Lower lobe of right lung (tissue), 2 donors: ENCODE measurements at regions not wholly inside any gene's neighbourhood (a gene's known extent, or its start where the extent isn't known, plus 50 kb on each side); places are given as distances from the start of the nearest gene placed in this dataset.

Experiments
- ATAC-seq, 2 donors: fragments of 200-7000 bp; cut with Tn5 transposase; one replicate each; pipeline ENCODE4 v1.9.1; 2020 to 2022; ENCODE audit warnings: mild to moderate bottlenecking in 2 of 2, moderate library complexity in 2 of 2
- DNase-seq: peaks from one replicate; pipeline ENCODE4 v3.0.0-alpha.2; 2020
- H3K27ac ChIP-seq: fragments of 200-600 bp; one replicate; pipeline ENCODE4 v1.8.0; 2022
- H3K27me3 ChIP-seq: fragments of 200-600 bp; one replicate; pipeline ENCODE4 v1.8.0; 2022; ENCODE audit warnings: low read depth
- H3K36me3 ChIP-seq: fragments of 200-600 bp; one replicate; pipeline ENCODE4 v1.8.0; 2022; ENCODE audit warnings: mild to moderate bottlenecking
- H3K4me1 ChIP-seq: fragments of 200-600 bp; one replicate; pipeline ENCODE4 v1.8.0; 2022
- H3K4me3 ChIP-seq: fragments of 200-600 bp; one replicate; pipeline ENCODE4 v1.8.0; 2022; ENCODE audit warnings: mild to moderate bottlenecking
- H3K9me3 ChIP-seq: fragments of 200-600 bp; one replicate; pipeline ENCODE4 v1.8.0; 2022
- intact Hi-C: fragments of 100-400 bp; cut with DNase I; formaldehyde crosslinking; loops from one replicate; pipeline ENCODE4 v1.11.0; 2022
- TF ChIP-seq, protein P1 (sequence below): fragments of 200-600 bp; IDR thresholded peaks from one replicate; pipeline ENCODE4 v1.8.0; 2022; ENCODE audit warnings: antibody characterized with exemption, mild to moderate bottlenecking
- donor health status: DM: no; HTN: yes; CAD: no; lungs with severe emphysema.

DNA sequence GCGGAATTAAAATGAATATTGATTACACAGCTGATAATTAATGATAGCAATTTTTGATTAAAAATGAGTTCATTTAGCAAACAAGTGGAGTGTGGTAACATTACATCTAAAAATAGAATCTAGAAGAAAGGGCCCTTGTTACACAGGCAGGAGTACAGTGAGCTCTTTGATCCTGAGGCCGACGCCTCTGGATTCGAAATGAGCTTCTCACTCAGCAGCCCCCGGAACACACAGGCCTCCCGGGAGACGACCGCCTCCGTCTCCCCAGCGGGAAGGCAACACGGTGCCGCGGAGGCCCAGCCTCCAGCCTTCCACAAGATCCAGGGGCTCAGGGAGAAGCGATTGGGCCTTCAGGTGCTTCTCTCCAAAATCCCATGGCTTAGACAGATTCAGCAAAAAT lies 379.1 kb downstream of the BRD1 start:
- H3K9me3 ChIP-seq = no peaks in the 10 kb centered on the region
- no peak overlapping the region for H3K4me3 ChIP-seq
- intact Hi-C loops = no loop called here
- TF ChIP-seq, protein P1, sequence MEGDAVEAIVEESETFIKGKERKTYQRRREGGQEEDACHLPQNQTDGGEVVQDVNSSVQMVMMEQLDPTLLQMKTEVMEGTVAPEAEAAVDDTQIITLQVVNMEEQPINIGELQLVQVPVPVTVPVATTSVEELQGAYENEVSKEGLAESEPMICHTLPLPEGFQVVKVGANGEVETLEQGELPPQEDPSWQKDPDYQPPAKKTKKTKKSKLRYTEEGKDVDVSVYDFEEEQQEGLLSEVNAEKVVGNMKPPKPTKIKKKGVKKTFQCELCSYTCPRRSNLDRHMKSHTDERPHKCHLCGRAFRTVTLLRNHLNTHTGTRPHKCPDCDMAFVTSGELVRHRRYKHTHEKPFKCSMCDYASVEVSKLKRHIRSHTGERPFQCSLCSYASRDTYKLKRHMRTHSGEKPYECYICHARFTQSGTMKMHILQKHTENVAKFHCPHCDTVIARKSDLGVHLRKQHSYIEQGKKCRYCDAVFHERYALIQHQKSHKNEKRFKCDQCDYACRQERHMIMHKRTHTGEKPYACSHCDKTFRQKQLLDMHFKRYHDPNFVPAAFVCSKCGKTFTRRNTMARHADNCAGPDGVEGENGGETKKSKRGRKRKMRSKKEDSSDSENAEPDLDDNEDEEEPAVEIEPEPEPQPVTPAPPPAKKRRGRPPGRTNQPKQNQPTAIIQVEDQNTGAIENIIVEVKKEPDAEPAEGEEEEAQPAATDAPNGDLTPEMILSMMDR = no peak
- H3K27me3 ChIP-seq = peaks cover 28% of the 10 kb centered on the region
- DNase-seq = no peak
- no peak for ATAC-seq
- no peaks in the 10 kb centered on the region for H3K36me3 ChIP-seq
- no peak overlapping the region for H3K27ac ChIP-seq
- H3K4me1 ChIP-seq = no peaks in the 10 kb centered on the region

DNA sequence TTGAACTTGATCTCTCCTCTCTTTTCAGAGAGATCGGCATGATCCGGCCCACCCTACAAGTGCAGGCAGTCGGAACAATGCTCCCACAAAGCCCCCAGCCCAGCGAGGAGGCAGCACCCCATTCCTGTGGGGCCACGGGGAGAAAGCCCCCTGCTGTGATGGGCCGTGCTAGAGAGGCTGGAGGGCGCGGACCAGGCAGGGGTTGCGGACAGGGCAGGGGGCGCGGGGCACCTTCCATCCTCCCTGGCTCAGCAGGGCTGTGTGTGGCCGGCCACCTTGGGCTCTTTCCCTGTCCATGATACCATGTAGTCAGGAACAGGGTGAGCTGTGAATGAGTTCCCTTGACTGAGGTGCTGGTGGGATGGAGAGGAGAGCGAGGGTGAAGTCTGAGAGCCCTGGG lies 379.8 kb downstream of the BRD1 start:
- Histone ChIP-seq H3K27ac (no peak overlapping the region), H3K4me1 (no peaks in the 10 kb centered on the region), H3K36me3 (no peaks in the 10 kb centered on the region), H3K9me3 (no peaks in the 10 kb centered on the region), H3K4me3 (no peak overlapping the region), H3K27me3 (peaks cover 28% of the 10 kb centered on the region)
- ATAC-seq = no peak
- TF ChIP-seq, protein P1 = no peak
- intact Hi-C loops = no loop called here
- DNase-seq = no peak

DNA sequence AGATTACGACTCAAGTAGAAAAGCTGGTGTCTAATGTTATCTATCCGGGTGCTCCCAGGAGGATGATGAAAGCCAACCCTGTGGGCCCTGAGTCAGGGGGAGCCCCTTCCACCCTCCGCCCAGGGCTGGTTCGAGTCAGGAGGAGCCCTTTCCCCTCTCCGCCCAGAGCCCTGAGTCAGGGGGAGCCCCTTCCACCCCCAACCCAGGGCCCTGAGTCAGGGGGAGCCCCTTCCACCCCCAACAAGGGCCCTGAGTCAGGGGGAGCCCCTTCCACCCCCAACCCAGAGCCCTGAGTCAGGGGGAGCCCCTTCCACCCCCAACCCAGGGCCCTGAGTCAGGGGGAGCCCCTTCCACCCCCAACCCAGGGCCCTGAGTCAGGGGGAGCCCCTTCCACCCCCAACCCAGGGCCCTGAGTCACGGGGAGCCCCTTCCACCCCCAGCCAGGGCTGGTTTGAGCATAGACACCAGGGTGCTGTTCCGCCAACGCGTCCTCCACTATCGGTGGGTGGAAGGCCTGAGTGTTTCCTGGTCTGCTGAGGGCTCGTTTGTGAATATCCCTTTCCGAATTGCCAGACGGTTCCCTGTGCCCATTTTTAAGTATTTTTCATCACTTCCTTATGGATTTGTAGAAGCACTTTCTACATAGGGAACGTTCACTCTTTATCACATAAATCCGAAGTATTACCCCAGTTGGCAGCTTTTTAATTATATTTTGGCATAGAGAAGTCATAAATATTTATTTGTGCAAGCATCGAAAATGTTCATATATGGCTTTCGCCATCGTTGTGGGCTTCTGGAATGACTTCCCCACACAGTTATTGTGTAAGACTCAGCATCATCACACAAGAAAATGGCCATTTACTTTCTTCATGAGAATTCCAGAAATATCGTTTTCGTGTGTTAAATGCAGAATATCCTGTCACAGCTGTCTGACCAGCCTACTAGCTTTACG lies 380.6 kb downstream of the BRD1 start:
- H3K27me3 ChIP-seq = peaks cover 28% of the 10 kb centered on the region
- no peak overlapping the region for H3K4me3 ChIP-seq
- TF ChIP-seq, protein P1 = no peak
- no peak overlapping the region for H3K27ac ChIP-seq
- no peaks in the 10 kb centered on the region for H3K4me1 ChIP-seq
- ATAC-seq (no peak), DNase-seq (no peak)
- no peaks in the 10 kb centered on the region for H3K9me3 ChIP-seq
- H3K36me3 ChIP-seq = no peaks in the 10 kb centered on the region
- intact Hi-C loops = no loop called here

DNA sequence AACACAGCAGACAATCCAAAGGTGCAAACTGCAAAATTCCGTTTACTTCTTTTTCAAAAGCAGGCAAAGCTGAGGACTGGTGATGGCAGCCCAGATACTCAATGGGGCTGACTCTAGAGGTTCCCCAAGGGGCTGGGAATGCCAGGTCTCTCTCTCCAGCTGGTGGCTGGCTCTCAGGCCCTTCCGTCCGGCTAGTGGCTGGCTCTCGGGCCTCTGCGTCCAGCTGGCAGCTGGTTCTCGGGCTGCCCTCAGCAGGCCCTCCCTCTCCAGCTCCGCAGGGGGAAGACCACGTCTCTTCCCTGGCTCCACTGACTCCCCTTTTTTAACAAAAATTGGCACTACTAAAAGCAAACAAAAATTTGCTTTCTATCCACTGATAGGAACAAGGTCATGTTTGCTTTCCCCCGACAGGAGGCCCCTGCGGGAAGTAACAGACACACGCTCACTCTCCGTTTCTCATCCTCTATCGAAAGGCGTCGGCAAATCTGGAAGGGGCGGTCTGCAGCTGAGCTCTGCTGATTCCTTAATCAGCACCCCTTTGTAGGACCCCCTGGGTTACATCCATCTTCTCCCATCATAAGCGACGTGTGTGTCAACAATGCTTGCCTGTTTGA lies 381.4 kb downstream of the BRD1 start:
- no peak for ATAC-seq
- no peak overlapping the region for H3K4me3 ChIP-seq
- peaks cover 28% of the 10 kb centered on the region for H3K27me3 ChIP-seq
- H3K36me3 ChIP-seq = no peaks in the 10 kb centered on the region
- TF ChIP-seq, protein P1 = no peak
- H3K9me3 ChIP-seq = no peaks in the 10 kb centered on the region
- intact Hi-C loops = no loop called here
- no peak for DNase-seq
- H3K4me1 ChIP-seq = no peaks in the 10 kb centered on the region
- H3K27ac ChIP-seq = no peak overlapping the region

GRCh38 chr22:49444781-49445180 lies 382.9 kb downstream of the BRD1 start:
- intact Hi-C loops = no loop called here
- Histone ChIP-seq H3K27ac (no peak overlapping the region), H3K36me3 (no peaks in the 10 kb centered on the region), H3K4me1 (no peaks in the 10 kb centered on the region), H3K9me3 (no peaks in the 10 kb centered on the region), H3K27me3 (peaks cover 17% of the 10 kb centered on the region), H3K4me3 (no peak overlapping the region)
- TF ChIP-seq, protein P1 = no peak
- ATAC-seq (no peak), DNase-seq (no peak)
